Amniotic epithelial cell (primary cell): ENCODE measurements at regions not wholly inside any gene's neighbourhood (a gene's known extent, or its start where the extent isn't known, plus 50 kb on each side); places are given as distances from the start of the nearest gene placed in this dataset.

Experiments
- DNase-seq: peaks from one replicate; pipeline ENCODE4 v3.0.0-alpha.2; 2010; ENCODE audit warnings: low read depth

DNA sequence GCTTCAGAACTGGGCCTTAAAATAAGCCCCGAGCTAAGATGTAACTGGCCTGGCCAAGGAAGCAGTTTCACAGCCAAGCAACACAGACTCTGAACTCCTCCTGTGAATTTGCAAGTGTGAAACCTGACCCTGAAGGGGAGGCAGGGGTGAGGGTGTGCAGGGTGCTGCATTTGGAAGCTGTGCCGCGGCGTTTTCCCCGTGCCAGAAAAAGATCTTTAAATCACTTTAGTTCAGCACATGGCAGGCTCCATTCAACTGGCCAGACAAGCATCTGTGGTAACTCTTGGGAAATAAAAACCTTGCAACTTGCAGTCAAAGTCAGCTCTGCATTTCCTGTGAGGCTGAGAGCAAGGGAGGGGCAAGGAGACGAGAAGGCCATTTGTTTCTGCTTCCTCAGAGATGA lies 209.3 kb upstream of the SOX11 start:
- DNase-seq: no peak

DNA sequence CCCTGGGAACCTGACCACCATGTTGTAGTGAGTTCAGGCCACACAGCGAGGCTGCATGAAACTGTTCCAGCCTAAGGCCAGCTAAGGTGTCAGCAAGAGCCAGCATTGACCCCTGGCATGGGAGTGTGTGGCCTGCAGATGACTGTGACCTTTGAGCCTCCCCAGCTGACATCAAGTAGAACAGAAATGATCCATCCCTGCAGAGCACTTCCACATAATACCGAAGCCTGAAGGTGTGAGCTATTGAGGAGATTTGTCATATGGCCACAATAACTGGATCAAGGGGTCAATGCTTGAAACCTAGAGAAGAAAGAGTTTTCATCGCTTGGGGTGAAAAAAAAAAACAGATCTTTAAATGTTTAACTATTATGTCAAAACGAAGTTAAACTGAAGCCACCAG lies 207.3 kb upstream of the SOX11 start:
- no peak for DNase-seq

DNA sequence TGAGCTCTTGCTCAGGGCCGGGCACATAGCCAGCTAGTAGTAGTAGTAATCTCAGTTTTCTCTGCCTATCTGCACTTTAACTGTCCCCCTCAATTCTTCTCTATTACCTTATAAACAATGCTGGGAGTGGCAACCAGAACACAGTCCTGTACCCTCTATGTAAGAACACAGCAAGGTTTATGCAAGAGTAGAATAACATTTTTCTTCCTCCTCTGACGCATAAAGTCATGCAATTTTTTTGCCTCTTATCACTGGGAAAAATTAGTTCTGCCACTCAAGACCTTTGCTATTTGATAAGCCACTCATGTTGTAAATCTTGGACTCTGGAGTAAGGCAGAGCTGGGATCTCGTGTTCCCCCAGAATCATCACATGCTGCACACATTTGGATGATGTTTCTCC lies 200.7 kb upstream of the SOX11 start:
- DNase-seq: no peak

DNA sequence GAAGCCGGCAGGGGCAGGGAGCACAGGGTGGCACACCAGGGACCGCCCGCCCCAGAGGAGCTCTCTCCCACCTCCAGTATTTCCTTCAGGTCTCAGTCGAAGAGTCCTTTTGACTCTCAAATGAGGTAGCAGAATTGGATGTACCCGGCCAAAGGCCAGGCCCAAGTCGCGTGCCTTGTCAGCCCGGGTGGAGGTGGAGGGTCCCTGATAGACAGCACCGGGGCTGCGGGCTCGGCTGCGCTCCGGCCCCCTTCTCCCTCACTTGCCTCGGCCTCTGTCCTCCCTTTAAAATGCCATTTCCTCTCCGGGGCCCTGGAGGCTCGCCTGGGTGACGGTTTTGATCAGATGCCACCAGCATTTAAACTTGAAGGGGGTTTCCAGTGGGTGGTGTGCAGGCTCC lies 198.9 kb upstream of the SOX11 start:
- no peak for DNase-seq

DNA sequence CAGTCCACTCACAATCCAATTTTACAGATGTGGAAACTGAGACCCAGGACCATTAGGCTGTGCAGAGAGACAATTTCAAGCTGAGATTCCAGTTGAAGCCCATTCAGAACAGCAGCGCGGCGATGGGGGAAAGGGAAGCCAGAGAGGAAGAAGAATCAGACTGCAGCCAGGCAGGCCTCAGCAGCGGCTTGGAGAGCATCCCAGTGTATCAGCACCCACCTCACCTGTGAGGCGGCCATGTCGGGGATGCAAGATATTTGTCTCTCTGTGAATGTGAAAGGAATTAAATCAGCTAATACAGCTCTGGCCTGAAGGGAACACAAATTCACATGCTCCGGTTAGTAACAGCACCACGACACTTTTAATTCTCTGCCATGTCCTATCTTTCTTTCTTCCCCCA lies 198.0 kb upstream of the SOX11 start:
- DNase-seq: no peak

DNA sequence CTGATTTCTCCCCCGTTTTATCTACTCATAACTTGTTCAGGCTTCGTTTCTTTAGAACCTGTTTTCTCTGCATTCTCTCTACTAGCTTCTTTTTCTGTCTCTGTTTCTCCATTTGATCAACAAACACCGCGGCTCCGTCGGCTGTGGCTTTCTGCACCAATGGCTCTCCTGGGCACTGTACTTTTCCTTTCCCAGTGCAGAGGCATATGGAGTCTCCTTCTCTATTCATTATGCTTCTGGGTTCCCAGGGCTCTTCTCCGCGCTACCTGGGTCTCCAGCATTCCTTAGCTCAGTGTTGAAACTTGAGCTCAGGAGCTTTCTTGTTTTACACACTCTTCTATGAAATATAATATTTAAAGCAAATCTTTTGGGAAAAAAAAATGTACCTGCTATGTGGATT lies 196.6 kb upstream of the SOX11 start:
- DNase-seq: no peak

DNA sequence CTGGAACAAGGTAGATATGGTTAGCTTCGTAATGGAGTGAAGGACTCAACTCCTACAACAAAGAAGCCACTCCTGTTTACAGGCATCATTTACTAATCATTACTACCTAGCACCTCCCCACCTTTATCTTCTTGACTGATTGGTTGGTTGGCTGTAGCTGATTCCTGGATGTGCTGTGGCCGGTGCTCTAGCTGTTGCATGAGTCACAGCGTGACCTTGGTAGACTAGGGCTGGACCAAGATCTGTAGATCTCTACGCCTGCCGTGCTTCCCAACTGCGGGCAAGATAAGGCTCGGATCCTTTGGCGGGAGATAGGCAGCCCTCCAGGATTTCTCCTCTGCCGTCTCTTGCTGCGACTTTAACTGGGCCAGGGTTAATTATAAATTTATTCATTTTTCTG lies 194.3 kb upstream of the SOX11 start:
- no peak for DNase-seq

DNA sequence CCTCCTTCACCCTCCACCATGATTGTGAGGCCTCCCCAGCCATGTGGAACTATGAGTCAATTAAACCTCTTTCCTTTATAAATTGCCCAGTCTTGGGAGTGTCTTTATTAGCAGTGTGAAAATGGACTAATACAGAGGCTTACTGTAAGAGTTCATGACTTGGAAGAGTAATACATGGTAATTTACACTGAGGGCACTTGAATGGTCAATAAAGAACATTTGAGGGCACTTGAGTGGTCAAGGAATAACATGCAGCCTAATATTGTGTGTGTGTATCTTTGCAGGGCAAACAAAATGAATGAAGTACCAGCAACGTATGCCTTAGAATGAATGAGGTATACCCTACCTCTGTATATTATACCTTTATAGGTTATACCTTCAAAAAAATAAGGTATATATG lies 190.4 kb upstream of the SOX11 start:
- DNase-seq: no peak

DNA sequence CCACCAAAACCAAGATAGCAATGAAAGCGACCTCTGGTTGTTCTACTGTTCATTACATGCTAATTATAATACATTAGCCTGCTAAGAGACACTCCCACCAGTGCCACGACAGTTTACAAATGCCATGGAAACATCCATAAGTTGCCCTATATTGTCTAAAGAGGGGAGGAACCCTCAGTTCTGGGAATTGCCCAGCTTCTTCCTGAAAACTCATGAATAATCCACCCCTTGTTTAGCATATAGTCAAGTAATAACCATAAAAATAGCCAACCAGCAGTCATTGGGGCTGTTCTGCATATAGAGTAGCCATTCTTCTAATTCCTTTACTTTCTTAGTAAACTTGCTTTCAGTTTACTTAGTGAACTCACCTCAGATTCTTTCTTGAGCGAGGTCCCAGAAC lies 189.8 kb upstream of the SOX11 start:
- DNase-seq: no peak

DNA sequence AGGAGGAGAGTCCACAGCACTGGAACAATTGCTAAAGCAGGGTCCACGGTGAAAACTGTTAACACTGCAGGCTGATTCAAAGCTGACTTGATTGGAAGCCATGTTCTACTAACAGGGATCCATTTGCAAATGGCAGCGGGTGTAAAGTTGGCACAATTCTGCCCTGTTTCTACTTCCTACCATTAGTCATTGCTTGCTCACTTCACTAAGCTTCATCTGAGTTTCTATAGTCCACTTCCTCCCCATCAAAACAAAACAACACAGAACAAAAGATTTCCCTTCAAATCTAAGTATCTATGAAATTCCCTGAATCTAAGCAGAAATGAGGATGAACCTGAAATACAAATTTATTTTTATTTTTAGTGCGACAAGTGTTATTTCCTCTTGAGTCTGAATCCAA lies 187.4 kb upstream of the SOX11 start:
- DNase-seq: no peak

DNA sequence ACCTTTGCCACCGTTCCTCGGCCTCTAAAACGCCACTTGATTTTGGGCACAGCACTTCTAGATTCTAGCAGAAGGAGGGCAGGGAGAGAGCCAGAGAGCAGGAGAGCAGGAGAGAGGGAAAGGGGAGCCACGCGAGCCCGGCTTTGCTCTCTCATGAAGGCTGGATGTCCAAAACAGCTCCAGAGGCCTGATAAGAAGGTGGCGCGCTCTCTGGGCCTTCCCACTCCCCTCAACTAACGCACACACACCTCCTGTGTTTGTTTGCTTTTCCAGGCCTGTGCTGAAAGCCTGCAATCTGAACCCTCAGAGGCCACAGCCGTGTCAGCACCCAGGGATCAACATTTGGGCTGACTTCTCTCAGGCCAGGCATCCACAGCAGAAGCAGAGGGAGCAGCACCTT lies 184.8 kb upstream of the SOX11 start:
- DNase-seq: no peak

DNA sequence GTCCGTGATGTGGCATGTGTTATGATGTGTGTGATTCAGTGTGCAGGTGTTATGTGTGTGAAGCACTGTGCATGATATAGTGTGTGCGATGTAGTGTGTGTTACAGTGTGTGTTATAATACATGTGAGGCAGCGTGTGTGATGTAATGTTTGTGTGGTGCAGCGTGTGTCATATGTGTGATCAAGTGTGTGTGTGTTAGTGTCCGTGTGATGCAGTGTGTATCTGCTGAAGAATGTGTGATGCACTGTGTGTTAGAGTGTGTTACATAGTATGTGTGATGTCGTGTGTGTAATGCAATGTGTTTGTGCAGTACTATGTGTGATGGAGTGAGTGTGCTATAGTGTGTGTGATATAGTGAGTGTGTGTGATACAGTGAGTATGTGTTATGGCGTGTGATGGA lies 182.8 kb upstream of the SOX11 start:
- DNase-seq: no peak

DNA sequence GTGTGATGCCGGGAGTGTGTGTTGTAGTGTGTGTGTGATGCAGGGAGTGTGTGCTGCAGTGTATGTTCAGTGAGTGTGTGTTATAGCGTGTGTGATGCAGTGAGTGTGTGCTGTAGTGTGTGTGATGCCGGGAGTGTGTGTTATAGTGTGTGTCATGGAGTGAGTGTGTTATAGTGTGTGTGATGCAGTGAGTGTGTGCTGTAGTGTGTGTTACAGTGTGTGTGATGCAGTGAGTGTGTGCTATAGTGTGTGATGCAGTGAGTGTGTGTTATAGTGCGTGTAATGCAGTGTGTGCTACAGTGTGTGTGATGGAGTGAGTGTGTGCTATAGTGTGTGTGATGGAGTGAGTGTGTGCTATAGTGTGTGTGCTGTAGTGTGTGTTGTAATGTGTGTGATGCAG lies 182.1 kb upstream of the SOX11 start:
- no peak for DNase-seq

DNA sequence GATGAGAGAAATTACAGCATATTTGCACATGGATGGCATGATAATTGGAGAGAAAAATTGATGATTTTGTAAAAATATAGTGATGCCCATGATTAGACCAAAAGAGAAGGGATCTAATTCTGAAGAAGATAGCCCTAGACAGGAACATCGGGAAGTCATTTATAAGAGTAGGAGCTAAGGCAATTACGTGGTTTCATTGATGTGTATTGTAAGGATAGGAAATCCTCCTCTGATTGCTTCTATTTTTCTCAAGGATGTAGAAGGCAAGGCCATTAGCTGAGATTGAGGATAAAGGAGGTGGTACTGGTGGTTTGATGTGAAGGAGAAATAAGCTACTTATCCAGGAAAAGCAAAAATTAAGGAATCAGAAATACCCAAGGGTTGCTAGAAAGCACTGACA lies 176.5 kb upstream of the SOX11 start:
- DNase-seq: no peak

DNA sequence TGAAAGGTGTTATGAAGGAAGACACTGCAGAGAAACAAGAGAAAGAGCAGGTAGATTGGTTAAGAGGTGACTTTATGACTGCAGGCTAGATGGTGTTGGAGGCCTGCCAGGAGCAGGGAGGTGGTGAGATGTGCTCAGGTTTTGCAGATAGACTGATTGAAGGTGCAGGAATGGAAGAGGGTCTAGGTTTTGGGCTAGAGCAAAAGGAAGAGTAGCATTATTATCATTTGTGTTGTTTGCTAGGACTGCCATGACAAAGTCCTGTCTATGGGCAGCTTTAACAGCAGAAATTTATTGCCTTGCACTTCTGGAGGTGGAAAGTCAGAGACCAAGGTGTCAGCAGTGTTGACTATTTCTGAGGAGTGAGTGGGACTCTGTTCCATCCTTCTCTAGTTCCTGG lies 172.9 kb upstream of the SOX11 start:
- DNase-seq: no peak

DNA sequence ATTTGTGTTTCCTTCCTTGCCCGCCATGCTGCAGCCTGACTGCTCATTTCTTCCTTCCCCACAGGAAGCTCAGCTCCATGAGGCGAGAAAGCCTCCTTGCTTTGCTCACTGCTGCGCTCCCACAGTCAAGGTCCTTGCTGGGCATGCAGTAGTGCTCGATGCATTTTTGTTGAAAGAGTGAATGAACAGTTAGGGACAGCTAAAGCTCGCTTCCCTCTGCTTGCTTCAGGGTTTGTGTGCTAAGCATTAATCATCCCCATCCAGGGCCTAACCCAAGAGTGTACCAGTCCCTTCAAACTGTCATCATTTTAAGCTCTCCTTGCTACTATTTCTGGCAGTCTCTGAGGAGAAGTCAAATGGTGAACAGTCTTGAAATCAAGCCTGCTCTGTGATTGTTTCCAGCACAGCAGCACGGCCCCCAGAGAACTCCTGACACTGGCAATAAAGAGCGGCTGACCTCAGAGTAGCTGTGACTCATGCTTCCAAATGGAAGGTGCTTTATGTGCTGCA lies 171.7 kb upstream of the SOX11 start:
- DNase-seq: no peak

DNA sequence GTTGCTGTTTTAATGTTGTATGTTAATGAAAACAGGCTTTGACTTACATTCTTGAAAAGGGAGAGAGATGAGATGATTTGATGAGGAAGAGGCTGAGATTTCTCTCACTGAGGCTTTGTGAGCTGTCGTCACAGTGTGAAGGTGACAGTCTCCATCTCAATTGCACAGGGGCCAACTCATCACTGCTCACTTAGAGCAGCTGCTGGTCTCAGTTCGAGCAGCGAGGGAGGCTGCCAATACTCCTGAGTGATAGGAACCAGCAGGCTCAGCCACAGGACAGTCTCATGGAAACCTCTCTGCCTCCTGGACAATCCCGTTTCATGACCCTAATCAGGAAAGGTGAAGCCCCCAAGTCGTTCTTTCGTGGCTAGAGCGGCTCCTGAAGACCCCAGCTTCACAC lies 170.7 kb upstream of the SOX11 start:
- DNase-seq: no peak

DNA sequence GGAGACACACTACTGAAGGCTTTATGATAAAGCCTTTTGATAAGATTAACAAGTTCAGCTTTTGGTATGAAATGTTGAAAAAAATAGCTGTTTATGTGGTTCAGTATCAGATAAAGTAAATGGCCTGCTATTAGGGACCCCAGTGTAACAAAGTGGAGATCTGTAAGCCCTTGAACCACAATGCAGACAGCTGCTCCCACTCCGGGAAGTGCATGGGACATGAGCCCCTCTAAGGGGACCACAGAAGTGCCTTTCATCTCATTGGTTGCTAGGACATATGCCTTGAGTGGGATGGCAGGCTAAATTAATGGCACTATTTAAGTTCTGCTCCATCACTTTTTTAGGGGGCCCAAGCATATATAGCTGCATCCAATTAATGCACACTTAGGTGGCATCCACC lies 167.6 kb upstream of the SOX11 start:
- no peak for DNase-seq

DNA sequence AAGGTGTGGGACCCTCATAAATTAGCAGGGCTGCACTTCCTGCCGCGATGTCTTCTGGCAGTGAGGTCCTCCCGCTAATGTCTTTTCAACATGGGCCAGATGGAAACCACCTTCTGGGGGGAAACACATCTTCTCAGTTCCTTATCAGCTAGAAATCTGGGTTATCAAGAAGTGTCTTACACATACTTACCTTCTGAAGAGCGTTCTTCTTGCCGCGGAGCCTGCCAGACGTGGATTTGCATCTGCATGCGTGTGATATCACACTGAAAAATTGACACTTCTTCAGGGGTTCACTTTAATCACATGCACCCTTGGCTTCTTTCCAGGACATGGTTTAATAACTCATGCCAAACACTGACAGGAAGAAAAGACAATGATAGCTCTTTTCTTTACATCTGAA lies 163.5 kb upstream of the SOX11 start:
- DNase-seq: no peak

DNA sequence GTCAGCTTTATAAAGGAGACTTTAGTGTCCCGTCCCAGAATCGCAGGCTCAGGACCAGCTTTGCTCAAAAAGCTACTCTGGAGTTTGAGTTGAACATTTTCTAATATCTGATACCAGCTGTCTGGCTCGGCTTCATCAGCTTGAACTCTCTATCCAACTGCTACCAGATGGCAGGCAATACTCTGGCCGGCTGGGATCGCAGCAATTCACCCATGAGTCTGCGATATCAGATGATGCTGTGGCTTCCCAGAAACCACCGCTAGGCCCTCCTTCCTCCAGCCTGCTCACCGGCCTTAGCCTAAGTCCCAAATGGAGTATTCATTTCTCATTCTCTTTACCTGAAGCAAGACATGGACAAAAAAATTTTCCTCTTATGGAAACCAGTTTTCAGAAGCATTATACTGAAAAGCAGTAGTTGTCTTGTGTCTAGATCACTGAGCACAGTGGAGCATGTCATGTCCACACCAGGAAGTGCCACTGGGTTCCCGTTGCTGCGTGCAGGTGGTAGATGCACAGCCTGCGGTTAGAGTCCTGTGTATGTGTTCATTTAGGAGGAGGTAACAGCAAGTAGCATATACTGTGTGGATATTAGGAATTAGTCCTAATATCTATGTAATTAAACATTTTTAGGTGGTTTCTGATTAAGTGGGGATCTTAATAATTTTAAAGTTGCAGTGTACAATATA lies 162.0 kb upstream of the SOX11 start:
- DNase-seq: no peak

DNA sequence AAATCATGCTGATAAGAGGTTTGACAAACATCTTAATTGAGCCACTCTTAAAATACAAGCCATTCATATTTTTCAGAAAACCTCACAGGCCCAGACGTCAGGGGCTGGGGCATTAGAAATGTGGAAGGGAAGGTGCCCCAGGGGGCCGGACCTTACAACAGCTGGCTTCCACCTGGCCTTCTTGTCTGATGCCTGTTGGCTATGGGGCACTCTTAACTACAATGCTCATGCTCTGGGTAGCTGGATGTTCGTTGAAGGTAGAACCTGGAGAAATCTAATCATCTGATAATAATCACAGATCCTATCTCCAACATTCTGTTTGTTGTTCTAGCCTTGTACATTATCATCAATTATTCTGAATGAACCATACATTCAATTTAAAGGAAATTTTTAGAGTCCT lies 156.9 kb upstream of the SOX11 start:
- DNase-seq: no peak

DNA sequence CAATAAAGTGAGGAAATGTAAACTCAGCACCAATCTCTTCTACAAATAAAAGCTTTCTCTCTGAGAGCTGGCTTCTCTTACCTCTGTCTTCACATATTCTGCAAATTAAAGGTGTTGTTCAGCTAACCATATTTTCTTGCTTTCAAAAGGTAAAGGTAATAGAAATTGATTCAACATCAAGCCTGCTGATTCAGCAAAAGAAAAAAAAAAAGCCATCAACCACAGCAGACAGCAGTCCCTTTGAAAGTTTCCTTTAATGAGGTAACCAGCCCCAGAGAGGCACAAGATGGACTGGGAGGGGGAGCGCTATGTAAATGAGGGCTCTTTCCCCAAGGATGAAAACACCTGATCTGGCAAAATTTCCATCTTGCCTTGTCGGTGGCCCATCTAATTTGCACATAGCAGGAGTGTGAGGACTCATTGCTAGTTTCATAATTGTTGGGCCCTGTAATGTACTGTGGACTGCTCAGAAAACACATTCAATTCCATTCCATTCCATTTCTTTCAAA lies 154.9 kb upstream of the SOX11 start:
- DNase-seq: no peak

DNA sequence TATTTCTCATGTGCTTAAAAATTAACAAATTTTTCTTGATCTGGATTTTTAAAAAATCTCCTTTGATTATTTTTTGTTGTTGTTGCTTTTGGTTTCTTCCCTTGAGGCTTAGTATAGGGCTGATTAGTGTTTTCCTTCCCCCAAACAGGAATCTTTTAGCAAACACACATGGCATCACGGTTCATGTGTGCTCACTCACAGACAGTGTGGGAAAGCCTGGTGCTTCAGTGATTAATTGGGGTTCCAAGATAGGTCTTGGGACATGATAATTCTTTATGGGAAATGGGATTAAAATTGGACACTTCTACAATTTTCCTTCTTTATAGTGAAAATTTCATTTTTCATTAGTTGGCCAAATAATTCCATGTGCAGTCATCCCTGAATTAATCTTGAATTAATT lies 153.9 kb upstream of the SOX11 start:
- no peak for DNase-seq

DNA sequence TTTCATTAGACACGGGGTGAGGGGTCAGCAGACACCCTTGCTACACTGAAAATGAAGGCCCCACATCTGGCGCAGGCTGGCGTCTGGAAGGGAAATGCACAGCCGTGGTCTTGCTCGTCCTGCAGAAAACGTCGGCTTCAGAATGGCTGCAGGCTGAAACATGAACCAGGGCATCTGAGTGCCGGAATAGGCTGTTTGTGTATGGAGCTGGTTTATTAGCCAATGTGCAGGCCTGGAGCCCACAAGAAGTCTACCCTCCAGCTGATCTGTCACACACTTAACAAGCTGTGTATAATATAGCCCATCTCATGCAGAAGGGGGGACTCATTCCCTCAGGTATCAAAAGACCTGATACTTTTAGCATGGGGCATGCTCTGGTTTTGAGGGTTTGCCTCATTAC lies 153.4 kb upstream of the SOX11 start:
- DNase-seq: no peak
